ENCODE measurements at regions not wholly inside any gene's neighbourhood (a gene's known extent, or its start where the extent isn't known, plus 50 kb on each side); places are given as distances from the start of the nearest gene placed in this dataset.
"Not testable (repeated sequence)": the region's sequence is repeated elsewhere in the genome, so short reads cannot be mapped to it uniquely, and the experiment has no call there.

DNA sequence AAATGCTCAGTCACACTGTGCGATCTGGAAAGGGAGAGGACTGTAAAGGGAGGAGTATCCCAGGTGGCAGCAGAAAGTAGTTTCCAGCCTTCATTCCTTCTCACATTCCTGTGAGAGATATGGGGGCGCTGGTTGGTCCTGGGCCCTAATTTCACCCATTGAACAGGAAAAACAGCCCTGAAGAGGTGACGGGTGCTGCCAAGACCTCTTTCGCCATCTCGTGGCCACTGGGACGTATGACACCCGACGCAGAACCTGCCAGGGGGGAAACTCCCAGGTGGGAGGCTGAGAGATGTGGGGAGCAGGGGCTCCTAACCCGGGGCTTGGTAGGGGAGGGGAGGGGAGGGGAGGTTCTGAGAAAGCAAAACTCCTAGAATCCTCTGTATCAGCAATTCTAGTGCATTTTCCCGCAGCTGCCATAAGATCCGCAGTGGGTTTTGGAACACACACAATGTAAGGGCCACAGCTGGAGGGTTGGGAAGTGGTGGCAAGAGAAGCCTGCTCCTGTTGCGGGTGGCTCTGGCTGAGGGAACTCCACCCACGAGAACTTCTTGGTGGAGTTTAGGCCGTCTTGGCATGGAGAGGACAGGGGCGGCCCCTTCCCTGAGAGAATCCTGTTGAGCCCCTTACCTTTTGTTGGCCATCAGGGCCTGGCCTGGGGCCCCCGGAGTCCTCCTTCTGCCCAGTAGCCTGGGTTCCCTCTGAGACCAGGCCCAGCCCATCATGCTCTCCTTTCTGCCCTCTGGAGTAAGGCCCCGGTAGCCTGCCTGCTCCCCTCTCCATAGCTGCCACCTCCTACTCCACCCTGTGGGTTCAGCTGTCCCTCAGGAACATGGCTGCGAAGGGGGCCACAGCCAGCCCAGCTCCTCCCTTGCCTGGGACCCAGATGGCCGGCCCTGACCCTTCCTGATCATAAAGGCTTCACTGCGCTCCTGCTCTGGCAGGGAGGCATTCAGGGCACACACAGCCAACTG is 134.1 kb downstream of the OR13H1 start:
- no peak overlapping the region for H3K4me2 ChIP-seq
- H3K4me3 ChIP-seq, result no peak overlapping the region
- H3K9me3 ChIP-seq, result no peaks in the 10 kb centered on the region
- ChIA-PET POLR2A (no interaction called here), CTCF (interaction anchor here (0.7 to 3.9 kb wide), 14 partner anchors 10 to 728 kb away, joined by 3 to 22 read pairs (median 3); no protein-coding TSS in a partner anchor)
- ATAC-seq (peak; percentile 69 to 88; a peak in 3 of 6 replicates), DNase-seq (ENCODE audit: low read depth in 1 of 2, low spot score in 1 of 2) (peak; percentile 38 to 71), FAIRE-seq (peak; percentile 77)
- TF ChIP-seq RAD21 (conservative IDR thresholded peaks at IDR 0.05 in 1 of 2, IDR thresholded peaks at IDR 0.05 in 1 of 2) (peak; percentile 65 to 71), SMC3 (IDR thresholded peaks at IDR 0.05) (peak; percentile 52), SREBF2 (IDR thresholded peaks at IDR 0.05) (no peak)
- TF ChIP-seq, protein P1, sequence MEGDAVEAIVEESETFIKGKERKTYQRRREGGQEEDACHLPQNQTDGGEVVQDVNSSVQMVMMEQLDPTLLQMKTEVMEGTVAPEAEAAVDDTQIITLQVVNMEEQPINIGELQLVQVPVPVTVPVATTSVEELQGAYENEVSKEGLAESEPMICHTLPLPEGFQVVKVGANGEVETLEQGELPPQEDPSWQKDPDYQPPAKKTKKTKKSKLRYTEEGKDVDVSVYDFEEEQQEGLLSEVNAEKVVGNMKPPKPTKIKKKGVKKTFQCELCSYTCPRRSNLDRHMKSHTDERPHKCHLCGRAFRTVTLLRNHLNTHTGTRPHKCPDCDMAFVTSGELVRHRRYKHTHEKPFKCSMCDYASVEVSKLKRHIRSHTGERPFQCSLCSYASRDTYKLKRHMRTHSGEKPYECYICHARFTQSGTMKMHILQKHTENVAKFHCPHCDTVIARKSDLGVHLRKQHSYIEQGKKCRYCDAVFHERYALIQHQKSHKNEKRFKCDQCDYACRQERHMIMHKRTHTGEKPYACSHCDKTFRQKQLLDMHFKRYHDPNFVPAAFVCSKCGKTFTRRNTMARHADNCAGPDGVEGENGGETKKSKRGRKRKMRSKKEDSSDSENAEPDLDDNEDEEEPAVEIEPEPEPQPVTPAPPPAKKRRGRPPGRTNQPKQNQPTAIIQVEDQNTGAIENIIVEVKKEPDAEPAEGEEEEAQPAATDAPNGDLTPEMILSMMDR (IDR thresholded peaks at IDR 0.05), result peak; percentile 61
- H3K4me1 ChIP-seq, result no peaks in the 10 kb centered on the region
- WGBS (ENCODE audit: missing lambda C conversion rate), result 61% methylated on average over 5 of the region's 20 CpGs
- H3K27ac ChIP-seq, result no peak overlapping the region

DNA sequence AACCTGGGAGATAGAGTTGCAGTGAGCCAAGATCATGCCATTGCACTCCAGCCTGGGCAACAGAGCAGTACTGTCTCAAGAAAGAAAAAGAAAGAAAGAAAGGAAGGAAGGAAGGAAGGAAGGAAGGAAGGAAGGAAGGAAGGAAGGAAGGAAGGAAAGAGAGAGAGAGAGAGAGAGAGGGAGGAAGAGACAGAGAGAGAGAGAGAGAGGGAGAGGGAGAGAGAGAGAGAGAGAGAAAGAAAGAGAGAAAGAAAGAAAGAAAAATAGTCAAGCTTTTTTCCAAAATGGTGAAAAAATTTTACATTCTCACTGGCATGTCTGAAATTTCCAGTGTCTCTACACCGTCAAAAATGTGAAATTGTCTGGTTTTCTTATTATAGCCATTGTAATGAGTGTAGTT is 138.9 kb downstream of the OR13H1 start:
- CTCF ChIA-PET, result interaction anchor here (1.0 kb wide), 1 partner anchor 22 kb away, joined by 3 read pairs; no protein-coding TSS in a partner anchor
- H3K4me1 ChIP-seq; DNase-seq (ENCODE audit: low read depth in 1 of 2, low spot score in 1 of 2); H3K4me2 ChIP-seq; H3K27ac ChIP-seq; POLR2A ChIA-PET; H3K9me3 ChIP-seq; H3K4me3 ChIP-seq; FAIRE-seq; ATAC-seq: not testable (repeated sequence)
- WGBS (ENCODE audit: missing lambda C conversion rate), result 50% methylated on average over 1 of the region's 1 CpG

DNA sequence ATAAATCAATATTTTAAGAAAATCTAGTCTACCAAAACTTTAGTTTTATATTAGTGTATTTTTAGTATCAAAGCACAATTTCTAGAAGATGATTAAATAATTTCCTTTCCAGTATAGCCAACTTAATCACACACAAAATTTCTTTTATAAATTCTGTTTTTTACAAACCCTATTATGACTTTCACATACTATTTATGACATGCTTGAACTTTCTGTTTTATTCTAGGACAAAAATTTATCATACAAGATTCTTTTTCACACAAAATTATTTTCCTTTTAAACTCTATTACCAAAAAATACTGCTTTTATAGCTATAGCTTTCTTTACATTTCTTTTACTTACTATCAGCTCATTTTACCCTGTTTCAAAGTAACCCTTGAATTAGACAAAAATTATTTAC is 149.5 kb downstream of the OR13H1 start:
- TF ChIP-seq GATA3 (IDR thresholded peaks at IDR 0.05; ENCODE audit: borderline replicate concordance), result no peak
- no peak for TF ChIP-seq JUN (IDR thresholded peaks at IDR 0.05)
- no peak for TF ChIP-seq JUNB (IDR thresholded peaks at IDR 0.05)
- no peaks in the 10 kb centered on the region for H3K9me3 ChIP-seq
- FAIRE-seq (no peak), ATAC-seq (no peak), DNase-seq (ENCODE audit: low read depth in 1 of 2, low spot score in 1 of 2) (no peak)
- no peak overlapping the region for H3K27ac ChIP-seq
- no peak overlapping the region for H3K4me2 ChIP-seq
- no peak overlapping the region for H3K4me3 ChIP-seq
- CTCF ChIA-PET, result interaction anchor here (1.2 kb wide), 1 partner anchor 18 kb away, joined by 3 read pairs; no protein-coding TSS in a partner anchor
- POLR2A ChIA-PET, result no interaction called here
- no peaks in the 10 kb centered on the region for H3K4me1 ChIP-seq

DNA sequence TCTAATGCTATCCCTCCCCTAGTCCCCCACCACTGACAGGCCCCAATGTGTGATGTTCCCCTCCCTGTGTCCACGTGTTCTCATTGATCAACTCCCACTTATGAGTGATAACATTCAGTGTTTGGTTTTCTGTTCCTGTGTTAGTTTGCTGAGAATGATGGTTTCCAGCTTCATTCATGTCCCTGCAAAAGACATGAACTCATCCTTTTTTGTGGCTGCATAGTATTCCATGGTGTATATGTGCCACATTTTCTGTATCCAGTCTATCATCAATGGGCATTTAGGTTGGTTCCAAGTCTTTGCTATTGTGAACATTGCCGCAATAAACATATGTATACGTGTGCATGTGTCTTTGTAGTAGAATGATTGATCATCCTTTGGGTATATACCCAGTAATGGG is 153.1 kb downstream of the OR13H1 start:
- FAIRE-seq; H3K9me3 ChIP-seq; H3K4me3 ChIP-seq; H3K27ac ChIP-seq; ATAC-seq; DNase-seq (ENCODE audit: low read depth in 1 of 2, low spot score in 1 of 2); POLR2A ChIA-PET; H3K4me1 ChIP-seq; H3K4me2 ChIP-seq; CTCF ChIA-PET: not testable (repeated sequence)
- 63% methylated on average over 3 of the region's 3 CpGs for WGBS (ENCODE audit: missing lambda C conversion rate)

DNA sequence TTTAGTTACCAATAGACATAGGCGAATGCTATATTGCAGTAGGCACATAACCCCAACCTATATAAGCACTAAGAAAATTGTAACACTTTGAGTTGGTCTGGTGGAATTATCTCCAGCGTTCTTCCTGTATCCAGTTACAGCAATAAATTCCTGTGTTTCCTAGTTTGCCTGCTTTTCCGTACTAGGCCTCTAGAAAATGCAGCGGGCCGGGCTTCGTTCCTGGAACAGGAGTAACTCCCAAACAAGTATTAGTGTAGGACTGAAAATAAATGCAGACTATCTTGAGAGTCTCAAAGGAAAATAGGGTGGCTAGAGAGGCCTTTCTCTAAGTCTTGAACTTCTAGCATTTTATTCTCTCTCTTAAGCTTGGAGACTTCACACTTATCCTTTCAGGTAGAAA is 159.8 kb downstream of the OR13H1 start:
- POLR2A ChIA-PET, result no interaction called here

More for the DNA sequence above, 159.8 kb downstream of the OR13H1 start:
- peak overlapping the region; percentile 90 for H3K4me2 ChIP-seq
- ATAC-seq (peak in 1 of 2 experiments; percentile 7; a peak in 2 of 6 replicates), DNase-seq (ENCODE audit: low read depth in 1 of 2, low spot score in 1 of 2) (peak in 1 of 2 experiments; percentile 24), FAIRE-seq (no peak)
- WGBS (ENCODE audit: missing lambda C conversion rate), result 58% methylated on average over 6 of the region's 6 CpGs
- H3K27ac ChIP-seq, result peak overlapping the region; percentile 92 to 96
- peak overlapping the region; percentile 72; the same call in 2 of the 3 replicates for H3K4me3 ChIP-seq
- CTCF ChIA-PET, result interaction anchor here (0.6 to 2.1 kb wide), 5 partner anchors 9 to 44 kb away, joined by 3 to 8 read pairs (median 4); no protein-coding TSS in a partner anchor
- H3K4me1 ChIP-seq, result peaks cover 4% of the 10 kb centered on the region; the same call in 1 of the 3 replicates
- TF ChIP-seq PHF8 (IDR thresholded peaks at IDR 0.05; ENCODE audit: borderline replicate concordance, low read depth) (no peak), HOXA7 (CRISPR knock-in tag; IDR thresholded peaks at IDR 0.05) (no peak), NPAS2 (CRISPR knock-in tag; IDR thresholded peaks at IDR 0.05; ENCODE audit: borderline replicate concordance) (no peak), MAFK (IDR thresholded peaks at IDR 0.05; ENCODE audit: partially characterized antibody) (no peak), FOSL2 (IDR thresholded peaks at IDR 0.05) (no peak), FOSL2 (CRISPR knock-in tag; IDR thresholded peaks at IDR 0.05) (no peak)
- TF ChIP-seq, protein P2, sequence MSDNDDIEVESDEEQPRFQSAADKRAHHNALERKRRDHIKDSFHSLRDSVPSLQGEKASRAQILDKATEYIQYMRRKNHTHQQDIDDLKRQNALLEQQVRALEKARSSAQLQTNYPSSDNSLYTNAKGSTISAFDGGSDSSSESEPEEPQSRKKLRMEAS (IDR thresholded peaks at IDR 0.05), result no peak
- H3K9me3 ChIP-seq, result no peaks in the 10 kb centered on the region

Data from A549 (cell line).